Keratinocyte (primary cell): ENCODE measurements at regions not wholly inside any gene's neighbourhood (a gene's known extent, or its start where the extent isn't known, plus 50 kb on each side); places are given as distances from the start of the nearest gene placed in this dataset.

Source experiments
- DNase-seq: peaks from one replicate; pipeline ENCODE4 v3.0.0-alpha.2; 2011; ENCODE audit warnings: low read depth, missing footprints, low spot score
- FAIRE-seq: peaks from 2 replicates; lab custom pipeline; 2011; peaks lifted over from hg19 to GRCh38; lab: Jason Lieb, UNC
- H2AFZ ChIP-seq: 2 replicates; pipeline ENCODE4 v1.6.0; 2012; ENCODE audit warnings: low read length, control low read depth, inconsistent platforms; ENCODE audit not compliant: control insufficient read depth
- H3K27ac ChIP-seq: 2 replicates; pipeline ENCODE4 v1.5.1; 2011; ENCODE audit warnings: low read length; ENCODE audit not compliant: control insufficient read depth, insufficient read depth
- H3K27me3 ChIP-seq: 3 replicates; pipeline ENCODE4 v1.6.0; 2011; ENCODE audit warnings: low read length; ENCODE audit not compliant: control insufficient read depth, insufficient read depth; ENCODE audit errors: extremely low read depth
- H3K36me3 ChIP-seq, 2 experiments: 2 replicates in 1 of 2; 3 replicates in 1 of 2; pipeline ENCODE4 v1.5.1; 2011; ENCODE audit warnings: low read length in 2 of 2, mild to moderate bottlenecking in 1 of 2; ENCODE audit not compliant: control insufficient read depth in 2 of 2, insufficient read depth in 2 of 2; ENCODE audit errors: extremely low read depth in 1 of 2
- H3K4me1 ChIP-seq: 3 replicates; pipeline ENCODE4 v1.5.1; 2011; ENCODE audit warnings: low read length; ENCODE audit not compliant: control insufficient read depth, insufficient read depth; ENCODE audit errors: extremely low read depth
- H3K4me2 ChIP-seq: 3 replicates; pipeline ENCODE4 v1.6.0; 2011; ENCODE audit warnings: low read depth, low read length; ENCODE audit not compliant: control insufficient read depth, insufficient read depth; ENCODE audit errors: extremely low read depth
- H3K4me3 ChIP-seq, 3 experiments: fragments of 200-600 bp in 1 of 3; sonication (generic) in 1 of 3; 2 replicates in 2 of 3; 3 replicates in 1 of 3; pipeline ENCODE4 v1.5.1; 2011 to 2016; ENCODE audit warnings: low read length in 3 of 3, mild to moderate bottlenecking in 3 of 3, control low read depth in 2 of 3, inconsistent platforms in 1 of 3, low read depth in 1 of 3, mixed read lengths in 1 of 3, mixed run types in 1 of 3, moderate library complexity in 1 of 3; ENCODE audit not compliant: control insufficient read depth in 2 of 3, insufficient read depth in 2 of 3; ENCODE audit errors: extremely low read depth in 1 of 3
- H3K79me2 ChIP-seq: 2 replicates; pipeline ENCODE4 v1.6.0; 2012; ENCODE audit warnings: low read length; ENCODE audit not compliant: control insufficient read depth, insufficient read depth
- H3K9ac ChIP-seq: 3 replicates; pipeline ENCODE4 v1.6.0; 2011; ENCODE audit warnings: low read length; ENCODE audit not compliant: control insufficient read depth, insufficient read depth; ENCODE audit errors: extremely low read depth
- H3K9me1 ChIP-seq: 3 replicates; pipeline ENCODE4 v1.6.0; 2011; ENCODE audit warnings: low read length; ENCODE audit not compliant: control insufficient read depth, insufficient read depth; ENCODE audit errors: extremely low read depth
- H3K9me3 ChIP-seq: 2 replicates; pipeline ENCODE4 v1.5.1; 2012; ENCODE audit warnings: low read depth, low read length; ENCODE audit not compliant: control insufficient read depth
- H4K20me1 ChIP-seq: 3 replicates; pipeline ENCODE4 v1.6.0; 2011; ENCODE audit warnings: low read length; ENCODE audit not compliant: control insufficient read depth, insufficient read depth; ENCODE audit errors: extremely low read depth
- EZH2 ChIP-seq: IDR thresholded peaks from one replicate; pipeline ENCODE4 v1.6.1; 2012; ENCODE audit warnings: inconsistent platforms, mild to moderate bottlenecking, low read length, moderate library complexity
- dilution Hi-C: fragments of 300-500 bp; cut with MboI; formaldehyde crosslinking; loops from one replicate; pipeline ENCODE4 v1.7.0; 2020; ENCODE audit warnings: low sequenced_read_pairs; ENCODE audit not compliant: extremely low pct_ligation_motif_present
- TF ChIP-seq, protein P1 (sequence below), 3 experiments: IDR thresholded peaks in 1 of 3; conservative IDR thresholded peaks in 1 of 3; optimal IDR thresholded peaks in 1 of 3; 2 replicates in 2 of 3; 3 replicates in 1 of 3; pipeline versions ENCODE3 to v1.5.1; 2011; ENCODE audit warnings: low read length in 3 of 3, mild to moderate bottlenecking in 3 of 3, moderate library complexity in 2 of 3, control low read depth in 1 of 3, inconsistent platforms in 1 of 3; ENCODE audit not compliant: insufficient read depth in 2 of 3; ENCODE audit errors: extremely low read depth in 1 of 3

DNA sequence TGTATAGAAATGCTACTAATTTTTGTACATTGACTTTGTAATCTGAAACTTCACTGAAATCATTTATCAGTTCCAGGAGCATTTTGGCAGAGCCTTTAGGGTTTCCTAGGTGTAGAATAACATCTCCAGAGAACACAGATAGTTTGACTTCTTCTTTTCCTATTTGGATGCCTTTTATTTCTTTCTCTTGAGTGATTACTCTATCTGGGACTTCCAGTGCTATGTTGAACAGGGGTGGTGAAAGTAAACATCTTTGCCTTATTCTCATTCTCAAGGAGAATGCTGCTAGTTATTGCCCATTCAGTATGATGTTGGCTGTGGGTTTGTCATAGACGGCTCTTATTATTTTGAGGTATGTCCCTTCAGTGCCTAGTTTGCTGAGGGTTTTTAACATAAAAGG lies 697.9 kb upstream of the ROBO1 start:
- dilution Hi-C loops = no loop called here
- Histone ChIP-seq H3K9me1 (no peaks in the 10 kb centered on the region), H3K9me3 (no peaks in the 10 kb centered on the region), H3K27me3 (no peaks in the 10 kb centered on the region), H3K27ac (no peak overlapping the region), H4K20me1 (no peaks in the 10 kb centered on the region), H3K36me3 (no peaks in the 10 kb centered on the region), H3K79me2 (no peaks in the 10 kb centered on the region), H3K9ac (no peak overlapping the region), H3K4me3 (no peak overlapping the region), H3K4me1 (no peaks in the 10 kb centered on the region), H2AFZ (no peak overlapping the region), H3K4me2 (no peak overlapping the region)
- no peak for FAIRE-seq
- no peak for DNase-seq
- TF ChIP-seq, protein P1, sequence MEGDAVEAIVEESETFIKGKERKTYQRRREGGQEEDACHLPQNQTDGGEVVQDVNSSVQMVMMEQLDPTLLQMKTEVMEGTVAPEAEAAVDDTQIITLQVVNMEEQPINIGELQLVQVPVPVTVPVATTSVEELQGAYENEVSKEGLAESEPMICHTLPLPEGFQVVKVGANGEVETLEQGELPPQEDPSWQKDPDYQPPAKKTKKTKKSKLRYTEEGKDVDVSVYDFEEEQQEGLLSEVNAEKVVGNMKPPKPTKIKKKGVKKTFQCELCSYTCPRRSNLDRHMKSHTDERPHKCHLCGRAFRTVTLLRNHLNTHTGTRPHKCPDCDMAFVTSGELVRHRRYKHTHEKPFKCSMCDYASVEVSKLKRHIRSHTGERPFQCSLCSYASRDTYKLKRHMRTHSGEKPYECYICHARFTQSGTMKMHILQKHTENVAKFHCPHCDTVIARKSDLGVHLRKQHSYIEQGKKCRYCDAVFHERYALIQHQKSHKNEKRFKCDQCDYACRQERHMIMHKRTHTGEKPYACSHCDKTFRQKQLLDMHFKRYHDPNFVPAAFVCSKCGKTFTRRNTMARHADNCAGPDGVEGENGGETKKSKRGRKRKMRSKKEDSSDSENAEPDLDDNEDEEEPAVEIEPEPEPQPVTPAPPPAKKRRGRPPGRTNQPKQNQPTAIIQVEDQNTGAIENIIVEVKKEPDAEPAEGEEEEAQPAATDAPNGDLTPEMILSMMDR (optimal IDR thresholded peaks at IDR 0.05 in 1 of 3, IDR thresholded peaks at IDR 0.05 in 1 of 3, conservative IDR thresholded peaks at IDR 0.05 in 1 of 3; ENCODE audit: extremely low read depth in 1 of 3, insufficient read depth in 2 of 3, low read length in 3 of 3) = no peak
- no peak for TF ChIP-seq EZH2

DNA sequence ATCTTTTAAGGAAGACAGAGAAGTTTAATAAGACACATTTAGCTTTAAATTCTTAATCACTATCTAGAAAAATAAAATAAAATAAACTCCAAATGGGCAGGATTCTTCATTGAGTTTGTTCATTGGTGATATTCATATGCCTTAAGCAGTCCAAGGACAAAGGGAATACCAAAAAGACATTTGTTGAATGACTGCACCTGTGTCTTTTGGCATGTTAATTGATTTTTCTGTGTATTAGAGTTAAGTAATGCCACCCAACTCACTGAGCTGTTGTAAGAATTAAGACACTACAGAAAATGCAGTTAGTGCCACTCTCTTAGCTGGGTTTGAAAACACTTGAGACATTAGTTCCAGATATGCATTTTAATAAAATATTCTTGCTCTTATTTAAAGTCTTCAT lies 683.6 kb upstream of the ROBO1 start:
- Histone ChIP-seq H4K20me1 (no peaks in the 10 kb centered on the region), H3K4me1 (no peaks in the 10 kb centered on the region), H3K9me3 (no peaks in the 10 kb centered on the region), H3K9me1 (no peaks in the 10 kb centered on the region), H3K9ac (no peak overlapping the region), H3K79me2 (no peaks in the 10 kb centered on the region), H2AFZ (no peak overlapping the region), H3K27me3 (no peaks in the 10 kb centered on the region), H3K36me3 (no peaks in the 10 kb centered on the region), H3K4me3 (no peak overlapping the region), H3K27ac (no peak overlapping the region), H3K4me2 (no peak overlapping the region)
- FAIRE-seq = no peak
- no peak for DNase-seq
- TF ChIP-seq, protein P1 (optimal IDR thresholded peaks at IDR 0.05 in 1 of 3, IDR thresholded peaks at IDR 0.05 in 1 of 3, conservative IDR thresholded peaks at IDR 0.05 in 1 of 3; ENCODE audit: extremely low read depth in 1 of 3, insufficient read depth in 2 of 3, low read length in 3 of 3) = no peak
- no peak for TF ChIP-seq EZH2
- dilution Hi-C loops = no loop called here
